ENCODE measurements at regions not wholly inside any gene's neighbourhood (a gene's known extent, or its start where the extent isn't known, plus 50 kb on each side); places are given as distances from the start of the nearest gene placed in this dataset.
"Not testable (repeated sequence)": the region's sequence is repeated elsewhere in the genome, so short reads cannot be mapped to it uniquely, and the experiment has no call there.

DNA sequence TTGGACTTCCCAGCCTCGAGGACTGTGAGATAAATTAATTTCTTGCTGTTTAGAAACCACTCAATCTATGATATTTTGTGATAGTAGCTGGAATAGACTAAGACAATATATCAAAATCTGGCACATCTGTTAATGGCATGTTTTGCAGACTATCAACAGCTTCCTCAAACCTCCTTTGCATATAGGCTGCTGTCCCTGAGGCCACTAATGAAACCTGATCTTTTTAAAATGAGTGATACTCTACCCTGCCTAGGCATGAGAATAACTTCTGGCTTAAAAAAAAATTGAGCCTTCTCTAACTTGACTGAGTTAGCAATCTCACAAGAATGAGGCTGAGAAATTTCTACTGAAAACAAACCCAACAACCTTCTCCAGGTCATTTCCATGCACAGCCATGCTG is 176.0 kb upstream of the CRBN start:
- H3K4me1 ChIP-seq: no peaks in the 10 kb centered on the region
- DNase-seq (ENCODE audit: low read depth in 1 of 2, low spot score in 1 of 2) (no peak), FAIRE-seq (no peak), ATAC-seq (no peak)
- no peak for TF ChIP-seq FOSB (CRISPR knock-in tag; IDR thresholded peaks at IDR 0.05)
- ChIA-PET POLR2A (no interaction called here), CTCF (no interaction called here)
- no peak overlapping the region for H3K27ac ChIP-seq
- 0% methylated on average over 1 of the region's 1 CpG for WGBS (ENCODE audit: missing lambda C conversion rate)
- H3K9me3 ChIP-seq: no peaks in the 10 kb centered on the region
- no peak overlapping the region for H3K4me3 ChIP-seq
- H3K4me2 ChIP-seq: no peak overlapping the region

DNA sequence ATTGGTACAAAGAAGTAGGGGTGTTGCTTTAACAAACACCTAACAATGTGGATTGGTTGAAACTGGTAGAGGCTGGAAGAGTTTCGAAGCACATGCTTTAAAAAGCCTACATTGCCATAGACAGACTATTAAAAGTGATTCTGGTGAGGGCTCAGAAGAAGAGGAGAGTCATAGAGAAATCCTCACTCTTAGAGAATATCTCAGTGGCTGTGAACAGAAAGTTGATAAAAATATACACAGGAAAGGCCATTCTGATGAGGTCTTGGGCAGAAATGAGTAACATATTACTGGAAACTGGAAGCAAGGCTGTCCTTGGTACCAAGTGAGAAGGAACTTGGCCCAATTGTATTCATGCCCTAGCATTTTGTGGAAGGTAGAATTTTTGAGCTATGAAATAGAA is 173.7 kb upstream of the CRBN start:
- FAIRE-seq: no peak

DNA sequence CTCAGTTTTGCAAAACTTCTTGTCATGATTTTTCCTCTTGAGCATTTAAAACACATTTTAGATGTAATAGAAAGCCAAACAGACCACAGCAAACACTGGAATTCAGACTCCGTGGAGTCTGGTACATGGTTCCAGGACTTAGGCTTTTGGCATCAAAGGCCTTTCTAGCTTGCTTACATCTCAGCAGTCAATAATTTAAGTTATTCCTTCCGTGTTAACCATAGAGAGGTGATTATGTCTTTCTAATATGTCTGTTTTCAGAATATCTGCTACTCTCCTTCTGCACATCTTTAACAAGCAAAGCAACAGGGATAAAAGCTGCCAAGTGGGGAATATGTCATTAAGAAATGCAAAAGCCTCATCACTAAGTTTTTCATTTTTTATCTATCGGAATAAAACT is 171.7 kb upstream of the CRBN start:
- ATAC-seq (no peak), DNase-seq (ENCODE audit: low read depth in 1 of 2, low spot score in 1 of 2) (no peak), FAIRE-seq (no peak)
- Histone ChIP-seq H3K27ac (no peak overlapping the region), H3K4me1 (no peaks in the 10 kb centered on the region), H3K9me3 (no peaks in the 10 kb centered on the region), H3K4me2 (no peak overlapping the region), H3K4me3 (no peak overlapping the region)
- WGBS (ENCODE audit: missing lambda C conversion rate): 18% methylated on average over 3 of the region's 3 CpGs
- POLR2A ChIA-PET: no interaction called here
- TF ChIP-seq HOXA7 (CRISPR knock-in tag; IDR thresholded peaks at IDR 0.05) (no peak), ESRRA (IDR thresholded peaks at IDR 0.05; ENCODE audit: borderline replicate concordance, low read length) (no peak), KDM5A (IDR thresholded peaks at IDR 0.05) (no peak), PHF8 (IDR thresholded peaks at IDR 0.05; ENCODE audit: borderline replicate concordance, low read depth) (no peak), MAFK (IDR thresholded peaks at IDR 0.05; ENCODE audit: partially characterized antibody) (no peak), EHMT2 (IDR thresholded peaks at IDR 0.05; ENCODE audit: low read depth) (no peak), EHF (CRISPR knock-in tag; IDR thresholded peaks at IDR 0.05) (no peak), CBX8 (IDR thresholded peaks at IDR 0.05) (no peak), HDAC2 (IDR thresholded peaks at IDR 0.05) (no peak), FOXS1 (CRISPR knock-in tag; IDR thresholded peaks at IDR 0.05) (no peak), MYC (IDR thresholded peaks at IDR 0.05; ENCODE audit: borderline replicate concordance, low read length) (no peak), ZFP36 (IDR thresholded peaks at IDR 0.05; ENCODE audit: borderline replicate concordance, partially characterized antibody) (no peak)
- TF ChIP-seq, protein P1, sequence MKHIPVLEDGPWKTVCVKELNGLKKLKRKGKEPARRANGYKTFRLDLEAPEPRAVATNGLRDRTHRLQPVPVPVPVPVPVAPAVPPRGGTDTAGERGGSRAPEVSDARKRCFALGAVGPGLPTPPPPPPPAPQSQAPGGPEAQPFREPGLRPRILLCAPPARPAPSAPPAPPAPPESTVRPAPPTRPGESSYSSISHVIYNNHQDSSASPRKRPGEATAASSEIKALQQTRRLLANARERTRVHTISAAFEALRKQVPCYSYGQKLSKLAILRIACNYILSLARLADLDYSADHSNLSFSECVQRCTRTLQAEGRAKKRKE (CRISPR knock-in tag; IDR thresholded peaks at IDR 0.05; ENCODE audit: low read depth): no peak
- TF ChIP-seq, protein P2, sequence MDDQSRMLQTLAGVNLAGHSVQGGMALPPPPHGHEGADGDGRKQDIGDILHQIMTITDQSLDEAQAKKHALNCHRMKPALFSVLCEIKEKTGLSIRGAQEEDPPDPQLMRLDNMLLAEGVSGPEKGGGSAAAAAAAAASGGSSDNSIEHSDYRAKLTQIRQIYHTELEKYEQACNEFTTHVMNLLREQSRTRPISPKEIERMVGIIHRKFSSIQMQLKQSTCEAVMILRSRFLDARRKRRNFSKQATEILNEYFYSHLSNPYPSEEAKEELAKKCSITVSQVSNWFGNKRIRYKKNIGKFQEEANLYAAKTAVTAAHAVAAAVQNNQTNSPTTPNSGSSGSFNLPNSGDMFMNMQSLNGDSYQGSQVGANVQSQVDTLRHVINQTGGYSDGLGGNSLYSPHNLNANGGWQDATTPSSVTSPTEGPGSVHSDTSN (IDR thresholded peaks at IDR 0.05): no peak
- CTCF ChIA-PET: no interaction called here

More for the DNA sequence above, 173.7 kb upstream of the CRBN start:
- ChIA-PET CTCF (interaction anchor here (0.9 kb wide), 1 partner anchor 9 kb away, joined by 3 read pairs; no protein-coding TSS in a partner anchor), POLR2A (no interaction called here)
- DNase-seq (ENCODE audit: low read depth in 1 of 2, low spot score in 1 of 2): no peak
- no peak overlapping the region for H3K4me2 ChIP-seq
- H3K4me1 ChIP-seq: no peaks in the 10 kb centered on the region
- H3K4me3 ChIP-seq: no peak overlapping the region
- no peaks in the 10 kb centered on the region for H3K9me3 ChIP-seq
- 0% methylated on average over 1 of the region's 1 CpG for WGBS (ENCODE audit: missing lambda C conversion rate)
- TF ChIP-seq ESRRA (IDR thresholded peaks at IDR 0.05; ENCODE audit: borderline replicate concordance, low read length) (no peak), POLR2A (IDR thresholded peaks at IDR 0.05; ENCODE audit: low read length) (no peak), NR3C1 (IDR thresholded peaks at IDR 0.05) (no peak)
- no peak overlapping the region for H3K27ac ChIP-seq
- no peak for ATAC-seq

DNA sequence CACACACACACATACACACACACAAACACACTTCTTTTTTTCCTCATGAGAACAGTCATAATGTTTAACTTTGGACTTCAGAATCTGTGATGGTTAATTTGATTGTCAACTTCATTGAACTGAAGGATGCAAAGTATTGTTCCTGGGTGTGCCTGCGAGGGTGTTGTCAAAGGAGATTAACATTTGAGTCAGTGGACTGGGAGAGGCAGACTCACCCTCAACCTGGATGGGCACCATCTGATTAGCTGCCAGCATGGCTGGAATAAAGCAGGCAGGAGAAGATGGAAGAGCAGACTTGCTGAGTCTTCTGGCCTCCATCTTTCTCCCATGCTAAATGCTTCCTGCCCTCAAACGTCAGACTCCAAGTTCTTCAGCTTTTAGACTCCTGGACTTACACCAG is 167.6 kb upstream of the CRBN start:
- H3K4me2 ChIP-seq; H3K9me3 ChIP-seq; H3K27ac ChIP-seq; POLR2A ChIA-PET; ATAC-seq; DNase-seq (ENCODE audit: low read depth in 1 of 2, low spot score in 1 of 2); FAIRE-seq; H3K4me1 ChIP-seq; H3K4me3 ChIP-seq; CTCF ChIA-PET: not testable (repeated sequence)
- WGBS (ENCODE audit: missing lambda C conversion rate): 0% methylated on average over 2 of the region's 2 CpGs

DNA sequence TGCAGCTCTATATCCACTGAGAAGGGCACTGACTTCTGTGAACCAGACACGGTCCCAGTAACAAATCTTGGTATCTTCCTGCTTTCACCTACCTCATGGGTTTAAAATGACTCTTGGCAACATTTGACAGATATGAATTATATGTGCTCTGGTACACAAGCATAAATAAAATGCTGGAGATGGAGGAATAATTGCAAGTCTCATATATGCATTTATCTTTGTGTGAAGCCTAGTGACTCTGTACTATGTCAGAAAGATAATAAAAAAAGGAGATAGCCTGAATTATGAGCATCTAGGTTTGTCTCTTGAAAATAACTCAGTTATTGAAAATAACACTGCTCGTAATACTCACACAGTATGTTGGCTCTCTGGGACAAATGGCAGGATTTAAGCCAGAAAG is 167.1 kb upstream of the CRBN start:
- no peaks in the 10 kb centered on the region for H3K9me3 ChIP-seq
- DNase-seq (ENCODE audit: low read depth in 1 of 2, low spot score in 1 of 2) (no peak), FAIRE-seq (no peak), ATAC-seq (no peak)
- H3K4me2 ChIP-seq: no peak overlapping the region
- H3K27ac ChIP-seq: no peak overlapping the region
- POLR2A ChIA-PET: no interaction called here
- no peaks in the 10 kb centered on the region for H3K4me1 ChIP-seq
- no peak overlapping the region for H3K4me3 ChIP-seq
- WGBS (ENCODE audit: missing lambda C conversion rate): 1% methylated on average over 2 of the region's 2 CpGs
- CTCF ChIA-PET: no interaction called here
- TF ChIP-seq ZC3H11A (IDR thresholded peaks at IDR 0.05) (no peak), POLR2AphosphoS2 (conservative IDR thresholded peaks at IDR 0.05; ENCODE audit: low read length) (no peak)
- TF ChIP-seq, protein P3, sequence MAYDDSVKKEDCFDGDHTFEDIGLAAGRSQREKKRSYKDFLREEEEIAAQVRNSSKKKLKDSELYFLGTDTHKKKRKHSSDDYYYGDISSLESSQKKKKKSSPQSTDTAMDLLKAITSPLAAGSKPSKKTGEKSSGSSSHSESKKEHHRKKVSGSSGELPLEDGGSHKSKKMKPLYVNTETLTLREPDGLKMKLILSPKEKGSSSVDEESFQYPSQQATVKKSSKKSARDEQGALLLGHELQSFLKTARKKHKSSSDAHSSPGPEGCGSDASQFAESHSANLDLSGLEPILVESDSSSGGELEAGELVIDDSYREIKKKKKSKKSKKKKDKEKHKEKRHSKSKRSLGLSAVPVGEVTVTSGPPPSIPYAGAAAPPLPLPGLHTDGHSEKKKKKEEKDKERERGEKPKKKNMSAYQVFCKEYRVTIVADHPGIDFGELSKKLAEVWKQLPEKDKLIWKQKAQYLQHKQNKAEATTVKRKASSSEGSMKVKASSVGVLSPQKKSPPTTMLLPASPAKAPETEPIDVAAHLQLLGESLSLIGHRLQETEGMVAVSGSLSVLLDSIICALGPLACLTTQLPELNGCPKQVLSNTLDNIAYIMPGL (CRISPR knock-in tag; IDR thresholded peaks at IDR 0.05; ENCODE audit: borderline replicate concordance): no peak
- TF ChIP-seq, protein P4, sequence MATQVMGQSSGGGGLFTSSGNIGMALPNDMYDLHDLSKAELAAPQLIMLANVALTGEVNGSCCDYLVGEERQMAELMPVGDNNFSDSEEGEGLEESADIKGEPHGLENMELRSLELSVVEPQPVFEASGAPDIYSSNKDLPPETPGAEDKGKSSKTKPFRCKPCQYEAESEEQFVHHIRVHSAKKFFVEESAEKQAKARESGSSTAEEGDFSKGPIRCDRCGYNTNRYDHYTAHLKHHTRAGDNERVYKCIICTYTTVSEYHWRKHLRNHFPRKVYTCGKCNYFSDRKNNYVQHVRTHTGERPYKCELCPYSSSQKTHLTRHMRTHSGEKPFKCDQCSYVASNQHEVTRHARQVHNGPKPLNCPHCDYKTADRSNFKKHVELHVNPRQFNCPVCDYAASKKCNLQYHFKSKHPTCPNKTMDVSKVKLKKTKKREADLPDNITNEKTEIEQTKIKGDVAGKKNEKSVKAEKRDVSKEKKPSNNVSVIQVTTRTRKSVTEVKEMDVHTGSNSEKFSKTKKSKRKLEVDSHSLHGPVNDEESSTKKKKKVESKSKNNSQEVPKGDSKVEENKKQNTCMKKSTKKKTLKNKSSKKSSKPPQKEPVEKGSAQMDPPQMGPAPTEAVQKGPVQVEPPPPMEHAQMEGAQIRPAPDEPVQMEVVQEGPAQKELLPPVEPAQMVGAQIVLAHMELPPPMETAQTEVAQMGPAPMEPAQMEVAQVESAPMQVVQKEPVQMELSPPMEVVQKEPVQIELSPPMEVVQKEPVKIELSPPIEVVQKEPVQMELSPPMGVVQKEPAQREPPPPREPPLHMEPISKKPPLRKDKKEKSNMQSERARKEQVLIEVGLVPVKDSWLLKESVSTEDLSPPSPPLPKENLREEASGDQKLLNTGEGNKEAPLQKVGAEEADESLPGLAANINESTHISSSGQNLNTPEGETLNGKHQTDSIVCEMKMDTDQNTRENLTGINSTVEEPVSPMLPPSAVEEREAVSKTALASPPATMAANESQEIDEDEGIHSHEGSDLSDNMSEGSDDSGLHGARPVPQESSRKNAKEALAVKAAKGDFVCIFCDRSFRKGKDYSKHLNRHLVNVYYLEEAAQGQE (IDR thresholded peaks at IDR 0.05): no peak

Measured in A549 (cell line).